Naive B cell (primary cell): ENCODE measurements at regions not wholly inside any gene's neighbourhood (a gene's known extent, or its start where the extent isn't known, plus 50 kb on each side); places are given as distances from the start of the nearest gene placed in this dataset.

ENCODE experiments used
- ATAC-seq, 2 donors: fragments of 150-1000 bp; cut with Tn5 transposase; 2 replicates each; pipeline ENCODE4 v1.10.0; 2021; ENCODE audit warnings: low read depth in 2 of 2, mild to moderate bottlenecking in 2 of 2, moderate library complexity in 2 of 2
- DNase-seq: peaks from one replicate; pipeline ENCODE4 v3.0.0; 2022
- H3K27ac Mint-ChIP-seq, 6 donors: one replicate each; pipeline ENCODE4 v1.8.0; 2020 to 2022; ENCODE audit warnings: mild to moderate bottlenecking in 6 of 6, mixed read lengths in 6 of 6, moderate library complexity in 5 of 6, inconsistent platforms in 2 of 6
- H3K27me3 Mint-ChIP-seq, 3 donors: one replicate each; pipeline ENCODE4 v1.8.0; 2021 to 2022; ENCODE audit warnings: mixed read lengths in 3 of 3, mild to moderate bottlenecking in 1 of 3
- H3K36me3 Mint-ChIP-seq, 2 donors: one replicate each; pipeline ENCODE4 v1.8.0; 2020 to 2022; ENCODE audit warnings: mixed read lengths in 2 of 2, inconsistent platforms in 1 of 2, mild to moderate bottlenecking in 1 of 2
- H3K4me1 Mint-ChIP-seq, 3 donors: one replicate each; pipeline ENCODE4 v1.8.0; 2020 to 2022; ENCODE audit warnings: mixed read lengths in 3 of 3, inconsistent platforms in 1 of 3, mild to moderate bottlenecking in 1 of 3, moderate library complexity in 1 of 3
- H3K4me3 Mint-ChIP-seq, 8 donors: one replicate each; pipeline ENCODE4 v1.8.0; 2020 to 2022; ENCODE audit warnings: mild to moderate bottlenecking in 8 of 8, mixed read lengths in 8 of 8, moderate library complexity in 8 of 8, inconsistent platforms in 2 of 8
- H3K9me3 Mint-ChIP-seq, 7 donors: one replicate each; pipeline ENCODE4 v1.8.0; 2020 to 2022; ENCODE audit warnings: mixed read lengths in 7 of 7, mild to moderate bottlenecking in 5 of 7, inconsistent platforms in 2 of 7, moderate library complexity in 1 of 7

- Mint-ChIP-seq H3K27ac (no peak overlapping the region), H3K27me3 (no peaks in the 10 kb centered on the region), H3K4me1 (no peaks in the 10 kb centered on the region), H3K36me3 (no peaks in the 10 kb centered on the region), H3K9me3 (peaks cover 0 to 46% (median 16%) of the 10 kb centered on the region in 7 donors), H3K4me3 (no peak overlapping the region)
- no peak for ATAC-seq
- no peak for DNase-seq
Measured at GRCh38 chr5:155181542-155181941, 168.0 kb downstream of the KIF4B start.

- Mint-ChIP-seq H3K4me1 (no peaks in the 10 kb centered on the region), H3K27me3 (peaks cover 10 to 21% (median 13%) of the 10 kb centered on the region in 3 donors), H3K36me3 (no peaks in the 10 kb centered on the region), H3K27ac (no peak overlapping the region), H3K9me3 (peaks cover 3 to 32% (median 12%) of the 10 kb centered on the region in 7 donors), H3K4me3 (no peak overlapping the region)
- ATAC-seq (no peak), DNase-seq (no peak)
Measured at GRCh38 chr5:155189476-155189875, 175.9 kb downstream of the KIF4B start.

GRCh38 chr5:155189981-155190380 is 176.4 kb downstream of the KIF4B start:
- Mint-ChIP-seq H3K9me3 (peaks cover 3 to 31% (median 12%) of the 10 kb centered on the region in 7 donors), H3K4me3 (no peak overlapping the region), H3K36me3 (no peaks in the 10 kb centered on the region), H3K4me1 (no peaks in the 10 kb centered on the region), H3K27me3 (peaks cover 10 to 21% (median 13%) of the 10 kb centered on the region in 3 donors), H3K27ac (no peak overlapping the region)
- ATAC-seq (no peak), DNase-seq (no peak)

- Mint-ChIP-seq H3K27me3 (peaks cover 16 to 21% (median 17%) of the 10 kb centered on the region in 3 donors), H3K4me3 (no peak overlapping the region), H3K9me3 (peaks cover 0 to 9% (median 5%) of the 10 kb centered on the region in 7 donors), H3K36me3 (no peaks in the 10 kb centered on the region), H3K4me1 (no peaks in the 10 kb centered on the region), H3K27ac (no peak overlapping the region)
- ATAC-seq, result no peak
- no peak for DNase-seq
Measured at GRCh38 chr5:155193029-155193428, 179.5 kb downstream of the KIF4B start.

- peaks cover 0 to 8% (median 4%) of the 10 kb centered on the region in 7 donors for H3K9me3 Mint-ChIP-seq
- H3K4me3 Mint-ChIP-seq, result no peak overlapping the region
- DNase-seq (no peak), ATAC-seq (no peak)
- peaks cover 17 to 21% (median 17%) of the 10 kb centered on the region in 3 donors for H3K27me3 Mint-ChIP-seq
- no peaks in the 10 kb centered on the region for H3K36me3 Mint-ChIP-seq
- H3K4me1 Mint-ChIP-seq, result no peaks in the 10 kb centered on the region
- peak overlapping the region in 1 of 6 donors; percentile 2 for H3K27ac Mint-ChIP-seq
Measured at GRCh38 chr5:155193483-155194107, 180.0 kb downstream of the KIF4B start.

GRCh38 chr5:155200608-155201007 is 187.1 kb downstream of the KIF4B start:
- H3K36me3 Mint-ChIP-seq, result no peaks in the 10 kb centered on the region
- peaks cover 4 to 10% (median 7%) of the 10 kb centered on the region in 3 donors for H3K27me3 Mint-ChIP-seq
- DNase-seq (no peak), ATAC-seq (no peak)
- no peaks in the 10 kb centered on the region for H3K4me1 Mint-ChIP-seq
- peaks cover under 1 to 36% (median 9%) of the 10 kb centered on the region in 7 donors for H3K9me3 Mint-ChIP-seq
- no peak overlapping the region for H3K4me3 Mint-ChIP-seq
- no peak overlapping the region for H3K27ac Mint-ChIP-seq

GRCh38 chr5:155211764-155212163 is 198.2 kb downstream of the KIF4B start:
- Mint-ChIP-seq H3K4me3 (no peak overlapping the region), H3K27me3 (peaks cover 0 to 7% (median 0%) of the 10 kb centered on the region in 3 donors), H3K4me1 (no peaks in the 10 kb centered on the region), H3K9me3 (peaks cover 0 to 9% (median 0%) of the 10 kb centered on the region in 7 donors), H3K36me3 (no peaks in the 10 kb centered on the region), H3K27ac (no peak overlapping the region)
- ATAC-seq (no peak), DNase-seq (no peak)

GRCh38 chr5:155222393-155222792 is 208.8 kb downstream of the KIF4B start:
- ATAC-seq, result no peak
- DNase-seq, result no peak
- Mint-ChIP-seq H3K36me3 (no peaks in the 10 kb centered on the region), H3K9me3 (peaks cover 0 to 16% (median 9%) of the 10 kb centered on the region in 7 donors), H3K27ac (no peak overlapping the region), H3K27me3 (no peaks in the 10 kb centered on the region), H3K4me1 (no peaks in the 10 kb centered on the region), H3K4me3 (no peak overlapping the region)

- no peak overlapping the region for H3K27ac Mint-ChIP-seq
- no peak for DNase-seq
- no peak overlapping the region for H3K4me3 Mint-ChIP-seq
- H3K36me3 Mint-ChIP-seq, result no peaks in the 10 kb centered on the region
- H3K9me3 Mint-ChIP-seq, result peaks cover 0 to 22% (median 7%) of the 10 kb centered on the region in 7 donors
- peaks cover 0 to 2% (median 0%) of the 10 kb centered on the region in 3 donors for H3K27me3 Mint-ChIP-seq
- ATAC-seq, result no peak
- H3K4me1 Mint-ChIP-seq, result no peaks in the 10 kb centered on the region
Measured at GRCh38 chr5:155229135-155229534, 215.6 kb downstream of the KIF4B start.

- no peak overlapping the region for H3K4me3 Mint-ChIP-seq
- no peak overlapping the region for H3K27ac Mint-ChIP-seq
Measured at GRCh38 chr5:155239803-155240202, 226.2 kb downstream of the KIF4B start.

GRCh38 chr5:155250596-155250995 is 237.0 kb downstream of the KIF4B start:
- H3K4me3 Mint-ChIP-seq, result no peak overlapping the region
- peaks cover 0 to 3% (median 0%) of the 10 kb centered on the region in 3 donors for H3K27me3 Mint-ChIP-seq
- ATAC-seq (no peak), DNase-seq (no peak)
- peaks cover 0 to 11% (median 3%) of the 10 kb centered on the region in 7 donors for H3K9me3 Mint-ChIP-seq
- H3K27ac Mint-ChIP-seq, result no peak overlapping the region
- no peaks in the 10 kb centered on the region for H3K36me3 Mint-ChIP-seq
- H3K4me1 Mint-ChIP-seq, result no peaks in the 10 kb centered on the region

More at GRCh38 chr5:155239803-155240202, 226.2 kb downstream of the KIF4B start:
- no peaks in the 10 kb centered on the region for H3K4me1 Mint-ChIP-seq
- H3K27me3 Mint-ChIP-seq, result no peaks in the 10 kb centered on the region
- peaks cover 5 to 38% (median 23%) of the 10 kb centered on the region in 7 donors for H3K9me3 Mint-ChIP-seq
- no peak for ATAC-seq
- H3K36me3 Mint-ChIP-seq, result peaks cover 0 to 13% of the 10 kb centered on the region in 2 donors
- no peak for DNase-seq

- Mint-ChIP-seq H3K4me3 (no peak overlapping the region), H3K36me3 (no peaks in the 10 kb centered on the region), H3K4me1 (no peaks in the 10 kb centered on the region), H3K27ac (no peak overlapping the region), H3K9me3 (peaks cover 0 to 8% (median 2%) of the 10 kb centered on the region in 7 donors), H3K27me3 (peaks cover 0 to 8% (median 0%) of the 10 kb centered on the region in 3 donors)
- DNase-seq (no peak), ATAC-seq (no peak)
Measured at GRCh38 chr5:155252025-155252424, 238.5 kb downstream of the KIF4B start.

GRCh38 chr5:155252717-155253116 is 239.2 kb downstream of the KIF4B start:
- Mint-ChIP-seq H3K9me3 (peaks cover 0 to 8% (median 2%) of the 10 kb centered on the region in 7 donors), H3K36me3 (no peaks in the 10 kb centered on the region), H3K27ac (no peak overlapping the region), H3K27me3 (peaks cover 0 to 8% (median 0%) of the 10 kb centered on the region in 3 donors), H3K4me3 (no peak overlapping the region), H3K4me1 (no peaks in the 10 kb centered on the region)
- DNase-seq (no peak), ATAC-seq (no peak)

- Mint-ChIP-seq H3K27me3 (peaks cover 0 to 8% (median 0%) of the 10 kb centered on the region in 3 donors), H3K4me3 (no peak overlapping the region)
Measured at GRCh38 chr5:155254399-155254798, 240.8 kb downstream of the KIF4B start.

More at GRCh38 chr5:155254399-155254798, 240.8 kb downstream of the KIF4B start:
- DNase-seq (no peak), ATAC-seq (no peak)
- H3K4me1 Mint-ChIP-seq, result no peaks in the 10 kb centered on the region
- H3K27ac Mint-ChIP-seq, result peak overlapping the region in 1 of 6 donors; percentile 60
- H3K9me3 Mint-ChIP-seq, result peaks cover 0 to 8% (median 2%) of the 10 kb centered on the region in 7 donors
- no peaks in the 10 kb centered on the region for H3K36me3 Mint-ChIP-seq
